Neural progenitor cell (in vitro differentiated cells): ENCODE measurements at regions not wholly inside any gene's neighbourhood (a gene's known extent, or its start where the extent isn't known, plus 50 kb on each side); places are given as distances from the start of the nearest gene placed in this dataset.

Experiments used
- CTCF ChIP-seq: fragments of 200-600 bp; sonication (generic); IDR thresholded peaks from 2 replicates; pipeline ENCODE4 v1.5.1; 2017; ENCODE audit warnings: antibody characterized with exemption, mild to moderate bottlenecking
- EZH2 ChIP-seq: fragments of 200-600 bp; sonication (generic); IDR thresholded peaks from 2 replicates; pipeline ENCODE4 v1.6.1; 2017; ENCODE audit warnings: antibody characterized with exemption, mild to moderate bottlenecking, moderate library complexity

DNA sequence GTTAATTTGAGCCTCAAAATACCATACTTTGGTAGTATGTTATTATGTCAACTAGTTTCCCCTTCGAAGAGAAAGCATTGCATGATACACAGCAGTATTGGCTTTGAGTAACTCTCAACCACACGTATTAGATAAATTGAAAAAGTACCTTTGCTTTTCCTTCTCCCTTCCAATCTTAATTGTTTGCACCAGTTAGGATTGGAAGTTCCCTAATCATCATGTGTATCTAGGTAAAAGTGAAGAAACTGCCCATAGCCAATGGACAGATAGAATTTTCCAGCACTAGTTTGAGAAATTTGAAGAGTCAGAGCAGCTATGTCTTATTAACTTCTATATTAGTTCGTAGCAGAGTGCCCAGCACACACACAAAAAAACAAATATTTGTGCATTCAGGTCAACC, 241.3 kb downstream of the COX7B2 start:
- TF ChIP-seq CTCF (no peak), EZH2 (no peak)
